Neural cell (in vitro differentiated cells): ENCODE measurements at regions not wholly inside any gene's neighbourhood (a gene's known extent, or its start where the extent isn't known, plus 50 kb on each side); places are given as distances from the start of the nearest gene placed in this dataset.

Experiments used
- H2AFZ ChIP-seq: fragments of 200-600, 300-800 bp; sonication (generic), shearing (Covaris generic); 2 replicates; pipeline ENCODE4 v1.6.0; 2014; ENCODE audit warnings: low read depth, mild to moderate bottlenecking, antibody characterized with exemption, low read length, moderate library complexity
- H3F3A ChIP-seq: fragments of 200-600 bp; shearing (Covaris generic); 2 replicates; pipeline ENCODE4 v1.6.1; 2016; ENCODE audit warnings: mild to moderate bottlenecking, moderate library complexity, mixed read lengths, antibody characterized with exemption, low read length; ENCODE audit not compliant: insufficient read depth, poor library complexity, severe bottlenecking
- H3K27ac ChIP-seq: fragments of 200-600, 300-800 bp; sonication (generic), shearing (Covaris generic); 2 replicates; pipeline ENCODE4 v1.5.1; 2014; ENCODE audit warnings: mild to moderate bottlenecking, low read length, moderate library complexity
- H3K27me3 ChIP-seq: fragments of 300-800, 200-600 bp; sonication (generic), shearing (Covaris generic); 2 replicates; pipeline ENCODE4 v1.6.0; 2014; ENCODE audit warnings: mild to moderate bottlenecking, low read depth, low read length, moderate library complexity; ENCODE audit not compliant: insufficient read depth
- H3K36me3 ChIP-seq: fragments of 300-800, 200-600 bp; sonication (generic), shearing (Covaris generic); 2 replicates; pipeline ENCODE4 v1.5.1; 2014; ENCODE audit warnings: mild to moderate bottlenecking, antibody characterized with exemption, low read length, moderate library complexity; ENCODE audit not compliant: insufficient read depth
- H3K4me2 ChIP-seq: fragments of 300-800, 200-600 bp; sonication (generic), shearing (Covaris generic); 2 replicates; pipeline ENCODE4 v1.6.0; 2014; ENCODE audit warnings: mild to moderate bottlenecking, low read length
- H3K4me3 ChIP-seq: fragments of 300-800, 200-600 bp; sonication (generic), shearing (Covaris generic); 2 replicates; pipeline ENCODE4 v1.5.1; 2014; ENCODE audit warnings: mild to moderate bottlenecking, low read length, moderate library complexity
- H3K79me2 ChIP-seq: fragments of 200-600 bp; shearing (Covaris generic); replicated peaks from 2 replicates; pipeline ENCODE4 v1.6.0; 2014; ENCODE audit warnings: mild to moderate bottlenecking, low read length, moderate library complexity; ENCODE audit not compliant: insufficient read depth
- H3K9ac ChIP-seq: fragments of 300-800, 200-600 bp; sonication (generic), shearing (Covaris generic); 2 replicates; pipeline ENCODE4 v1.6.1; 2016; ENCODE audit warnings: mild to moderate bottlenecking, low read length, mixed read lengths
- H3K9me2 ChIP-seq: fragments of 200-600 bp; shearing (Covaris generic); 2 replicates; pipeline ENCODE4 v1.6.1; 2016; ENCODE audit warnings: mild to moderate bottlenecking, low read length, mixed read lengths; ENCODE audit not compliant: insufficient read depth
- H3K9me3 ChIP-seq: fragments of 200-600, 300-800 bp; sonication (generic), shearing (Covaris generic); 2 replicates; pipeline ENCODE4 v1.6.1; 2016; ENCODE audit warnings: mild to moderate bottlenecking, mixed run types, low read length, moderate library complexity, mixed read lengths
- H4K20me1 ChIP-seq: fragments of 200-600 bp; shearing (Covaris generic); 2 replicates; pipeline ENCODE4 v1.6.1; 2016; ENCODE audit warnings: mild to moderate bottlenecking, mixed run types; ENCODE audit not compliant: insufficient read depth
- CTCF ChIP-seq: fragments of 450-650 bp; IDR thresholded peaks from 2 replicates; pipeline ENCODE4 v1.5.1; 2014; ENCODE audit warnings: antibody characterized with exemption, mild to moderate bottlenecking, moderate library complexity; ENCODE audit not compliant: poor library complexity, severe bottlenecking
- EP300 ChIP-seq: fragments of 450-650 bp; conservative IDR thresholded peaks from 2 replicates; pipeline ENCODE4 v1.6.1; 2014; ENCODE audit warnings: antibody characterized with exemption, mild to moderate bottlenecking, moderate library complexity; ENCODE audit not compliant: poor library complexity, severe bottlenecking
- EZH2 ChIP-seq: fragments of 200-600, 300-800 bp; shearing (Covaris generic), sonication (generic); IDR thresholded peaks from 2 replicates; pipeline ENCODE4 v1.6.1; 2014; ENCODE audit warnings: antibody characterized with exemption, low read length, borderline replicate concordance, mild to moderate bottlenecking; ENCODE audit not compliant: insufficient read depth, poor library complexity, severe bottlenecking
- MXI1 ChIP-seq: fragments of 450-650 bp; conservative IDR thresholded peaks from 2 replicates; pipeline ENCODE4 v1.6.1; 2014; ENCODE audit warnings: antibody characterized with exemption, mild to moderate bottlenecking; ENCODE audit not compliant: poor library complexity, severe bottlenecking
- POLR2AphosphoS5 ChIP-seq: IDR thresholded peaks from 2 replicates; pipeline ENCODE4 v1.6.1; 2012
- RAD21 ChIP-seq: fragments of 450-650 bp; conservative IDR thresholded peaks from 2 replicates; pipeline ENCODE4 v1.6.1; 2014; ENCODE audit warnings: antibody characterized with exemption, mild to moderate bottlenecking, moderate library complexity
- SMC3 ChIP-seq: fragments of 450-650 bp; conservative IDR thresholded peaks from 2 replicates; pipeline ENCODE4 v1.6.1; 2014; ENCODE audit warnings: antibody characterized with exemption, mild to moderate bottlenecking, moderate library complexity; ENCODE audit not compliant: poor library complexity
- TAF1 ChIP-seq: IDR thresholded peaks from 2 replicates; pipeline ENCODE4 v1.6.1; 2012; ENCODE audit warnings: low read depth
- TF ChIP-seq, protein P1 (sequence below): IDR thresholded peaks from 2 replicates; pipeline ENCODE4 v1.6.1; 2012; ENCODE audit warnings: borderline replicate concordance

DNA sequence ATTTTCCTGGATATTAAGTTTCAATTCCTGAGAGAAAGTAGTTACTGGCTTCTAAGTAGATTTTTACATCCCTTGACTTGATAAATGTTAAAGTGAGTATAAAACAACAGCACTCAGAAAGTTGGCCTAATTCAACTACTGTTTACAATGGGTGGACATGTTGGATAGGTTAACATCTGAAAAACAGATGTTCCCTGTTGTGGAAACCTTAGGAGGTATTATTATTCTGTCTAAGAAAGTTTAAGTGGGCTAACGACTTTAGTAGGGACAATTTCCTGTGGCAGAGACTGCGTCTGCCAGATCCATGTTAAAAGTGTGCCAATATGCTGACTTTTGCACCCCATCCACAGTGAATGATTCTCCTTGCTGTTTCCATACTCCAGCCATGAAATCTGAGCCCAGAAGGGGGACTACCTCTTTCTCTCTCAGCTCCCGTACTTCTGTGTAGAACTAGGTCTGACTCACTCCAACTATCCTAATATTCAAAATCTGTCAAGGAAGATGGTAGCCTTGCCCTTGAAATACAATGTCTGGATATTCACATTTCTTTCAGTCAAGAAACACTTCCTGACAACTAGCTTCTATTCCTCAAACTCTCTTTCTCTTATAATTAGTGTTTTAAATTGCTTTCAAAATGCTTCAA is 327.5 kb upstream of the HNRNPA3 start:
- H4K20me1 ChIP-seq: no peaks in the 10 kb centered on the region

DNA sequence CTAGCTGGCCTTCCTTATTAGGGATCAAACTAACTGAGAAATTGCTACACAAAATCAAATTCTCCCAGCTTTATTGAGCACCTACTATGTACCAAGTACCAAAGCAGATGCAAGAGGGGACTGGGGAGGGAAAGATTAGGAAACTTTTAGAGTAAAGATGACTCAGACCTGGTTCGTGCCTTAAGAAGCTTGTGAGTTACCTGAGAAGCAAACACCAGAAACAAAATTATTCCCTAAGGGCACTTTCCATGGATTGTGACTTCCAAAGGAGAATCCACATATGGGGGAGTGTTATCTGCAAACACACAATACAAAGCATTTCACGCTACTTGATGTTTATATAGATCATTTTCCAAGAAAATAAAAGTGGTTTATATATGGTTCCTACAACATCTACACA is 326.9 kb upstream of the HNRNPA3 start:
- TF ChIP-seq POLR2AphosphoS5: no peak

More for the DNA sequence above, 327.5 kb upstream of the HNRNPA3 start:
- no peak overlapping the region for H3K27ac ChIP-seq
- no peak overlapping the region for H3K4me3 ChIP-seq
- H3K36me3 ChIP-seq: no peaks in the 10 kb centered on the region
- H3K27me3 ChIP-seq: no peaks in the 10 kb centered on the region
- no peak overlapping the region for H3K4me2 ChIP-seq
- no peaks in the 10 kb centered on the region for H3K79me2 ChIP-seq
- no peaks in the 10 kb centered on the region for H3K9me3 ChIP-seq
- TF ChIP-seq CTCF (no peak), SMC3 (no peak), EP300 (no peak), RAD21 (no peak), POLR2AphosphoS5 (no peak), TAF1 (no peak), EZH2 (no peak), MXI1 (no peak)
- TF ChIP-seq, protein P1, sequence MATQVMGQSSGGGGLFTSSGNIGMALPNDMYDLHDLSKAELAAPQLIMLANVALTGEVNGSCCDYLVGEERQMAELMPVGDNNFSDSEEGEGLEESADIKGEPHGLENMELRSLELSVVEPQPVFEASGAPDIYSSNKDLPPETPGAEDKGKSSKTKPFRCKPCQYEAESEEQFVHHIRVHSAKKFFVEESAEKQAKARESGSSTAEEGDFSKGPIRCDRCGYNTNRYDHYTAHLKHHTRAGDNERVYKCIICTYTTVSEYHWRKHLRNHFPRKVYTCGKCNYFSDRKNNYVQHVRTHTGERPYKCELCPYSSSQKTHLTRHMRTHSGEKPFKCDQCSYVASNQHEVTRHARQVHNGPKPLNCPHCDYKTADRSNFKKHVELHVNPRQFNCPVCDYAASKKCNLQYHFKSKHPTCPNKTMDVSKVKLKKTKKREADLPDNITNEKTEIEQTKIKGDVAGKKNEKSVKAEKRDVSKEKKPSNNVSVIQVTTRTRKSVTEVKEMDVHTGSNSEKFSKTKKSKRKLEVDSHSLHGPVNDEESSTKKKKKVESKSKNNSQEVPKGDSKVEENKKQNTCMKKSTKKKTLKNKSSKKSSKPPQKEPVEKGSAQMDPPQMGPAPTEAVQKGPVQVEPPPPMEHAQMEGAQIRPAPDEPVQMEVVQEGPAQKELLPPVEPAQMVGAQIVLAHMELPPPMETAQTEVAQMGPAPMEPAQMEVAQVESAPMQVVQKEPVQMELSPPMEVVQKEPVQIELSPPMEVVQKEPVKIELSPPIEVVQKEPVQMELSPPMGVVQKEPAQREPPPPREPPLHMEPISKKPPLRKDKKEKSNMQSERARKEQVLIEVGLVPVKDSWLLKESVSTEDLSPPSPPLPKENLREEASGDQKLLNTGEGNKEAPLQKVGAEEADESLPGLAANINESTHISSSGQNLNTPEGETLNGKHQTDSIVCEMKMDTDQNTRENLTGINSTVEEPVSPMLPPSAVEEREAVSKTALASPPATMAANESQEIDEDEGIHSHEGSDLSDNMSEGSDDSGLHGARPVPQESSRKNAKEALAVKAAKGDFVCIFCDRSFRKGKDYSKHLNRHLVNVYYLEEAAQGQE: no peak
- H2AFZ ChIP-seq: no peak overlapping the region
- H3K9ac ChIP-seq: no peak overlapping the region
- H3K9me2 ChIP-seq: no peaks in the 10 kb centered on the region
- H3F3A ChIP-seq: no peaks in the 10 kb centered on the region

DNA sequence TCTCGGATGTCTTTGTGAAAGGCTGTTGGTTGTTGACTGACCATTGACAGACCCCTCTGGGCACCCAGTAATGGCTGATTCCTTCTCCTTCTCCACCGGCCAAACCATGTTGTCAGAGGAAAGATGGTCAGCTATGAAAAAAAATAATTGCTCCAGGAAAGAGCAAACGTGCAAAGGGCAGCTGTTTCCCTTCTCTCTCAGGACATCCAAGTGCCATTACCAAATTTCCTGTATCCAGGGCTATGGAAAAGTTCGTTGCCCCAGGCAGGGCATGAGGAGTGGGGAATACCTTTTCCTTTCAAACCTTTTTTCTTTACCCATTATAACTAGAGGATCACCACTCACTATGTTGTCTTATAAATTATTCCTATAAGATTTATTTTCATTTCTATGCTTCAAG is 321.5 kb upstream of the HNRNPA3 start:
- no peaks in the 10 kb centered on the region for H4K20me1 ChIP-seq
- H3K4me2 ChIP-seq: peak overlapping the region; percentile 63
- peaks cover 17% of the 10 kb centered on the region for H3F3A ChIP-seq
- no peaks in the 10 kb centered on the region for H3K27me3 ChIP-seq
- H3K4me3 ChIP-seq: peak overlapping the region; percentile 47
- no peaks in the 10 kb centered on the region for H3K9me2 ChIP-seq
- no peaks in the 10 kb centered on the region for H3K9me3 ChIP-seq
- no peaks in the 10 kb centered on the region for H3K79me2 ChIP-seq
- TF ChIP-seq MXI1 (no peak), EP300 (no peak), TAF1 (no peak), EZH2 (no peak), CTCF (no peak), SMC3 (no peak), POLR2AphosphoS5 (no peak), RAD21 (no peak)
- TF ChIP-seq, protein P1: no peak
- H3K27ac ChIP-seq: peak overlapping the region; percentile 82
- no peaks in the 10 kb centered on the region for H3K36me3 ChIP-seq
- peak overlapping the region; percentile 36 for H3K9ac ChIP-seq
- no peak overlapping the region for H2AFZ ChIP-seq

More for the DNA sequence above, 326.9 kb upstream of the HNRNPA3 start:
- Histone ChIP-seq H3K9me3 (no peaks in the 10 kb centered on the region), H3K27me3 (no peaks in the 10 kb centered on the region), H3K9ac (no peak overlapping the region), H3K9me2 (no peaks in the 10 kb centered on the region), H3K4me3 (no peak overlapping the region), H3K36me3 (no peaks in the 10 kb centered on the region), H3K27ac (no peak overlapping the region), H2AFZ (no peak overlapping the region), H3F3A (no peaks in the 10 kb centered on the region), H3K4me2 (no peak overlapping the region), H4K20me1 (no peaks in the 10 kb centered on the region), H3K79me2 (no peaks in the 10 kb centered on the region)
